GM11168 (cell line): ENCODE measurements at regions not wholly inside any gene's neighbourhood (a gene's known extent, or its start where the extent isn't known, plus 50 kb on each side); places are given as distances from the start of the nearest gene placed in this dataset.

Source experiments
- in situ Hi-C: fragments of 300-500 bp; cut with MboI; formaldehyde crosslinking; loops from one replicate; pipeline ENCODE4 v1.12.0; 2022; ENCODE audit warnings: low sequenced_read_pairs; ENCODE audit not compliant: unreplicated experiment

- in situ Hi-C loops: no loop called here
Measured at GRCh38 chr16:72537664-72538063, 365.7 kb upstream of the PMFBP1 start.

GRCh38 chr16:72536723-72537435, 364.9 kb upstream of the PMFBP1 start:
- in situ Hi-C loops: no loop called here

GRCh38 chr16:72532906-72533410, 361.0 kb upstream of the PMFBP1 start:
- in situ Hi-C loops: no loop called here

- in situ Hi-C loops: no loop called here
Measured at GRCh38 chr16:72530434-72530833, 358.5 kb upstream of the PMFBP1 start.

GRCh38 chr16:72523087-72523486, 351.1 kb upstream of the PMFBP1 start:
- in situ Hi-C loops: loop anchor here (25.0 kb wide), 3 partner anchors 139 to 664 kb away; no protein-coding TSS in a partner anchor

- in situ Hi-C loops: loop anchor here (10.0 to 25.0 kb wide), 4 partner anchors 145 to 670 kb away; no protein-coding TSS in a partner anchor
Measured at GRCh38 chr16:72517154-72517553, 345.2 kb upstream of the PMFBP1 start.

GRCh38 chr16:72511171-72511570, 339.2 kb upstream of the PMFBP1 start:
- in situ Hi-C loops: loop anchor here (10.0 to 25.0 kb wide), 4 partner anchors 151 to 676 kb away; no protein-coding TSS in a partner anchor

- in situ Hi-C loops: loop anchor here (10.0 to 25.0 kb wide), 4 partner anchors 154 to 953 kb away; no protein-coding TSS in a partner anchor
Measured at GRCh38 chr16:72508191-72508590, 336.2 kb upstream of the PMFBP1 start.

- in situ Hi-C loops: loop anchor here (10.0 to 25.0 kb wide), 4 partner anchors 160 to 948 kb away; no protein-coding TSS in a partner anchor
Measured at GRCh38 chr16:72502594-72503005, 330.6 kb upstream of the PMFBP1 start.

GRCh38 chr16:72501739-72502593, 330.0 kb upstream of the PMFBP1 start:
- in situ Hi-C loops: loop anchor here (10.0 to 25.0 kb wide), 4 partner anchors 160 to 947 kb away; no protein-coding TSS in a partner anchor

GRCh38 chr16:72500545-72500944, 328.6 kb upstream of the PMFBP1 start:
- in situ Hi-C loops: loop anchor here (10.0 to 25.0 kb wide), 4 partner anchors 162 to 946 kb away; no protein-coding TSS in a partner anchor

GRCh38 chr16:72493716-72494415, 321.9 kb upstream of the PMFBP1 start:
- in situ Hi-C loops: no loop called here

GRCh38 chr16:72487283-72487682, 315.3 kb upstream of the PMFBP1 start:
- in situ Hi-C loops: no loop called here

- in situ Hi-C loops: no loop called here
Measured at GRCh38 chr16:72482695-72483094, 310.7 kb upstream of the PMFBP1 start.

GRCh38 chr16:72481419-72481818, 309.5 kb upstream of the PMFBP1 start:
- in situ Hi-C loops: no loop called here

GRCh38 chr16:72480911-72481310, 309.0 kb upstream of the PMFBP1 start:
- in situ Hi-C loops: no loop called here

- in situ Hi-C loops: loop anchor here (10.0 kb wide), 1 partner anchor 351 kb away; no protein-coding TSS in a partner anchor
Measured at GRCh38 chr16:72475688-72476087, 303.7 kb upstream of the PMFBP1 start.

GRCh38 chr16:72474501-72475123, 302.7 kb upstream of the PMFBP1 start:
- in situ Hi-C loops: loop anchor here (10.0 kb wide), 1 partner anchor 350 kb away; no protein-coding TSS in a partner anchor

GRCh38 chr16:72473631-72474030, 301.7 kb upstream of the PMFBP1 start:
- in situ Hi-C loops: loop anchor here (10.0 kb wide), 1 partner anchor 349 kb away; no protein-coding TSS in a partner anchor
